Lower lobe of right lung (tissue), 2 donors: ENCODE measurements at regions not wholly inside any gene's neighbourhood (a gene's known extent, or its start where the extent isn't known, plus 50 kb on each side); places are given as distances from the start of the nearest gene placed in this dataset.
A peak's percentile ranks its signal among the peaks of the same experiment; 100 is the strongest.

Source experiments
- ATAC-seq, 2 donors: fragments of 200-7000 bp; cut with Tn5 transposase; one replicate each; pipeline ENCODE4 v1.9.1; 2020 to 2022; ENCODE audit warnings: mild to moderate bottlenecking in 2 of 2, moderate library complexity in 2 of 2
- DNase-seq: peaks from one replicate; pipeline ENCODE4 v3.0.0-alpha.2; 2020
- H3K27ac ChIP-seq: fragments of 200-600 bp; one replicate; pipeline ENCODE4 v1.8.0; 2022
- H3K27me3 ChIP-seq: fragments of 200-600 bp; one replicate; pipeline ENCODE4 v1.8.0; 2022; ENCODE audit warnings: low read depth
- H3K36me3 ChIP-seq: fragments of 200-600 bp; one replicate; pipeline ENCODE4 v1.8.0; 2022; ENCODE audit warnings: mild to moderate bottlenecking
- H3K4me1 ChIP-seq: fragments of 200-600 bp; one replicate; pipeline ENCODE4 v1.8.0; 2022
- H3K4me3 ChIP-seq: fragments of 200-600 bp; one replicate; pipeline ENCODE4 v1.8.0; 2022; ENCODE audit warnings: mild to moderate bottlenecking
- H3K9me3 ChIP-seq: fragments of 200-600 bp; one replicate; pipeline ENCODE4 v1.8.0; 2022
- CTCF ChIP-seq: fragments of 200-600 bp; IDR thresholded peaks from one replicate; pipeline ENCODE4 v1.8.0; 2022; ENCODE audit warnings: antibody characterized with exemption, mild to moderate bottlenecking
- intact Hi-C: fragments of 100-400 bp; cut with DNase I; formaldehyde crosslinking; loops from one replicate; pipeline ENCODE4 v1.11.0; 2022
- donor health status: DM: no; HTN: yes; CAD: no; lungs with severe emphysema.

GRCh38 chr4:127355743-127356142, 277.0 kb upstream of the INTU start:
- intact Hi-C loops = no loop called here
- no peak overlapping the region for H3K27ac ChIP-seq
- H3K27me3 ChIP-seq = no peaks in the 10 kb centered on the region

GRCh38 chr4:127357765-127358164, 275.0 kb upstream of the INTU start:
- H3K4me3 ChIP-seq = no peak overlapping the region
- no peak overlapping the region for H3K27ac ChIP-seq
- ATAC-seq (no peak), DNase-seq (no peak)
- H3K27me3 ChIP-seq = no peaks in the 10 kb centered on the region
- TF ChIP-seq CTCF = no peak
- no peaks in the 10 kb centered on the region for H3K9me3 ChIP-seq
- intact Hi-C loops = no loop called here
- no peaks in the 10 kb centered on the region for H3K36me3 ChIP-seq
- no peaks in the 10 kb centered on the region for H3K4me1 ChIP-seq

More at GRCh38 chr4:127355743-127356142, 277.0 kb upstream of the INTU start:
- Histone ChIP-seq H3K4me1 (no peaks in the 10 kb centered on the region), H3K9me3 (no peaks in the 10 kb centered on the region), H3K36me3 (no peaks in the 10 kb centered on the region), H3K4me3 (no peak overlapping the region)
- no peak for TF ChIP-seq CTCF
- DNase-seq (no peak), ATAC-seq (no peak)

- no peak for ATAC-seq
- Histone ChIP-seq H3K4me1 (no peaks in the 10 kb centered on the region), H3K4me3 (no peak overlapping the region), H3K36me3 (no peaks in the 10 kb centered on the region), H3K9me3 (no peaks in the 10 kb centered on the region), H3K27me3 (no peaks in the 10 kb centered on the region), H3K27ac (no peak overlapping the region)
- no peak for DNase-seq
- no peak for TF ChIP-seq CTCF
- intact Hi-C loops = no loop called here
Observed at GRCh38 chr4:127362686-127363085, 270.1 kb upstream of the INTU start.

GRCh38 chr4:127364397-127364796, 268.4 kb upstream of the INTU start:
- Histone ChIP-seq H3K4me1 (no peaks in the 10 kb centered on the region), H3K27me3 (no peaks in the 10 kb centered on the region), H3K36me3 (no peaks in the 10 kb centered on the region), H3K4me3 (no peak overlapping the region), H3K9me3 (no peaks in the 10 kb centered on the region), H3K27ac (no peak overlapping the region)
- no peak for ATAC-seq
- DNase-seq = no peak
- TF ChIP-seq CTCF = no peak
- intact Hi-C loops = no loop called here

- no peak for DNase-seq
- Histone ChIP-seq H3K36me3 (no peaks in the 10 kb centered on the region), H3K27ac (no peak overlapping the region), H3K4me1 (no peaks in the 10 kb centered on the region), H3K27me3 (no peaks in the 10 kb centered on the region), H3K4me3 (no peak overlapping the region), H3K9me3 (no peaks in the 10 kb centered on the region)
- intact Hi-C loops = no loop called here
- ATAC-seq = no peak
- no peak for TF ChIP-seq CTCF
Observed at GRCh38 chr4:127364911-127365310, 267.8 kb upstream of the INTU start.

- Histone ChIP-seq H3K4me1 (peaks cover 9% of the 10 kb centered on the region), H3K27me3 (no peaks in the 10 kb centered on the region), H3K36me3 (no peaks in the 10 kb centered on the region), H3K27ac (no peak overlapping the region), H3K9me3 (no peaks in the 10 kb centered on the region), H3K4me3 (no peak overlapping the region)
- no peak for TF ChIP-seq CTCF
- ATAC-seq (peak; percentile 69 to 90), DNase-seq (no peak)
- intact Hi-C loops = no loop called here
Observed at GRCh38 chr4:127370604-127371003, 262.2 kb upstream of the INTU start.
